GM19455 (cell line): ENCODE measurements at regions not wholly inside any gene's neighbourhood (a gene's known extent, or its start where the extent isn't known, plus 50 kb on each side); places are given as distances from the start of the nearest gene placed in this dataset.
"Not testable (repeated sequence)": the region's sequence is repeated elsewhere in the genome, so short reads cannot be mapped to it uniquely, and the experiment has no call there.

Experiments used
- ATAC-seq: cut with Tn5 transposase; IDR thresholded peaks from one replicate; pipeline ENCODE4 v1.9.1; 2021; ENCODE audit not compliant: unreplicated experiment

- ATAC-seq = not testable (repeated sequence)
These were observed 52.3 kb upstream of the MARK1 start for GRCh38 chr1:220475608-220476007.

DNA sequence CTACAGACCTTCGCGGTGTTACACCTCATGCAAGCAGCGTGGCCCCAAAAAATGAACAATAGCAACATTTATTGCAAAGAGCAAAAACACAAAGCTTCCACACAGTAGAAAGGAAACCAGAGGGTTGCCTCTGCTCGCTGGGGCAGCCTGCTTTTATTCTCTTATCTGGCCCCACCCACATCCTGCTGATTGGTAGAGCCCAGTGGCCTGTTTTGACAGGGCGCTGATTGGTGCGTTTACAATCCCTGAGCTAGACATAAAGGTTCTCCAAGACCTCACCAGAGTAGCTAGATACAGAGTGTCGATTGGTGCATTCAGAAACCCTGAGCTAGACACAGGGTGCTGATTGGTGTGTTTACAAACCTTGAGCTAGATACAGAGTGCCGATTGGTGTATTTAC is 52.8 kb upstream of the MARK1 start:
- ATAC-seq = not testable (repeated sequence)

- ATAC-seq = no peak
These were observed 54.5 kb upstream of the MARK1 start for GRCh38 chr1:220473440-220473839.

DNA sequence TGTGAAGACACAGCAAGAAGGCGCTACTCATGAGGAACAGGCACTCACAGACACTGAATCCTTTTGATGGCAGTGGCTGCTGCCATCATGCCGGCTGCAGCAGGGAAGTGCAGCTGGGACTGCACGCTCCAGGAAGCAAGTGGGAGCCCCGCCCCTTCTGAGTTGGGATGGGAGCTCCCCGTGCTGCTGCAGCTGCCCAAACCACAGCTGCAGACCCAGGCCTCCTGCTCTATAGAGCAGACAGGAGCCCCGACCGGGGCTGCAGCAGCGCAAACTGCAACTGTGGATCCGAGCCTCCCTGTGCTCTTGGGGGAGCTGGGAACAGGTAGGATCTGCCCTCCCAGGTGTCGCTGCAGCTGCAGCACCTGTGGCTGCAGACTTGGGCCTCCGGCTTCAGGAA is 65.2 kb upstream of the MARK1 start:
- no peak for ATAC-seq

DNA sequence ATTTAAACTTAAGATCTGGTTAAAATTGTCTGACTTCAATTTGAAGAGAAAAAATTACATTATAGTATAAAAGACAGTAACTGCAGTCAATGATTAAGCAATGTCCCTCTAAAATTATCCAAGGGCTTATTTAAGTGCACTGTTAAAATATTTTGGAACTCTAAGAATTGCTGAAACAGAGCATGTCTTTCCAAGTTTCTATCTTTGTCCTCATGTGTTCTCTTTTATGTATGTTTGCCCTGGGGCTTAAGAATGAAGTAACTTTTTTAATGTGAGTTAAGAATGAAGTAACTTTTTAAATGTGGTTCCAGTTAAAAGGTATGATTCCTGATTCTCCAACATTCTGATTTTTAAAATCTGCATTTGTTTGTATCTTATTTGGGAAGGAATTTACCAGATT is 69.0 kb upstream of the MARK1 start:
- ATAC-seq = no peak

DNA sequence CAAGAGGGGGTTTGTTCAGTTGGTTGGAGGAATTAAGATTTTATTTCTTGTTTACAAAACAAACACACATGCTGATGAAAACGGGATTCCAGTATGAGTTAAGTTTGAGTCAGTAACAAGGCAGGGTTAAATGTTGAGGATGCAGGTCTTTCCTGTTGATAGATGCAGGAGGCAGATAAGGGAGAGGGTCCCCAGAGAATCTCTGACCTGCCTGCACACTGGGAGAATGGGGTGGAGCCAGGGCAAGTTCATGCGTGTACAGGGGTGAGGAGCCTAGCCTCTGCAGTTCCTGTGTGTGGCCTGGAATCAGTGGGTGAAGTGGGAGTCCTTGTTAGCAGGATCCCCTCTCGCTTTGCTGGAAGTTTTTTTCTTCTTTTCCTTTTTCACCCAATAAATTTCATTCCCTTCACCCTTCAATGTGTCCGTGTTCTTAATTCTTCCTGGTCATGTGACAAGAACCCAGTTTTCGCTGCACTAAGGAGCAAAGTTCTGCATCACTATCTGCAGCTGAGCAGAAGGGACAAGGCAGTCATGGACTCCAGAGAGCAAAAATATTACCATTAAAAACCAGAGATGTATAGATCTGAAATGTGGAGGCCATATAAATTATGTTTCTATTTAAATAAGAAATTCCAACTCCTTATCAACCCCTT is 69.9 kb upstream of the MARK1 start:
- no peak for ATAC-seq

DNA sequence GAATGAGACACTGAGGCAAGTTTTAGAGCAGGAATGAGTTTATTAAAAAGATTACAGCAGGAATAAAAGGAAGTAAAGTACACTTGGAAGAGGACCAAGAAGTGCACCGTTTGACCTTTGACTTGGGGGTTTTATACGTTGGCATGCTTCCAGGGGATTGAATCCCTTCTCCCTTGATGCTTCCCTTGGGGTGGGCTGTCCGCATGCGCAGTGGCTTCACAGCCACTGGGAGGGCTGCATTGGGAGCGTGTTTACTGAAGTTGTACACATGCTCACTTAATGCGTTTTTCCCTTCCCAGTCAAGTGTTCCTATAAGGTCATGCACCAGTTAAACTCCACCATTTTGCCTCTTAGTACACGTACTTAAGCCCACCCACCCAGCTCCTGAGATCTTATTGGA is 72.4 kb upstream of the MARK1 start:
- ATAC-seq = no peak

- ATAC-seq = no peak
These were observed 73.7 kb upstream of the MARK1 start for GRCh38 chr1:220454155-220454777.

DNA sequence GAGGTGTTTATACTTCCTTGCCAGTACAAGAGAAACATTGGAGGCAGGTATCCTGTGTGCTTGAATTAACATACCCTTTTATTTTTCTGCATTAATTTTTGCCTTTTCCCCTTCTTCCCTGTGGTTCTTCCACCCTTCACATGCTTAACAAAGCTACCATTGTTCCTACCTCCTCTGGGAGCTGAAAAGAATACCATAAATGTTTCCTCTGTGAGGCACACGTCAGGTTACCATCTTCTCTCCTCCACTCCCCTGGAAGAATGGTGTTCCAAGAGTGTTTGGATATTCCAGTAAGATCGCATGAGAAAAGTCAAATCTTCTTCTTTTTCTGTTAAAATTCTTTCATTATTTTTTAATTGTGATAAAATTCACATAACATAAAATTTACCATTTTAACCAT is 74.6 kb upstream of the MARK1 start:
- no peak for ATAC-seq

- ATAC-seq = no peak
These were observed 76.4 kb upstream of the MARK1 start for GRCh38 chr1:220451532-220451931.

GRCh38 chr1:220450927-220451326 is 77.0 kb upstream of the MARK1 start:
- no peak for ATAC-seq

DNA sequence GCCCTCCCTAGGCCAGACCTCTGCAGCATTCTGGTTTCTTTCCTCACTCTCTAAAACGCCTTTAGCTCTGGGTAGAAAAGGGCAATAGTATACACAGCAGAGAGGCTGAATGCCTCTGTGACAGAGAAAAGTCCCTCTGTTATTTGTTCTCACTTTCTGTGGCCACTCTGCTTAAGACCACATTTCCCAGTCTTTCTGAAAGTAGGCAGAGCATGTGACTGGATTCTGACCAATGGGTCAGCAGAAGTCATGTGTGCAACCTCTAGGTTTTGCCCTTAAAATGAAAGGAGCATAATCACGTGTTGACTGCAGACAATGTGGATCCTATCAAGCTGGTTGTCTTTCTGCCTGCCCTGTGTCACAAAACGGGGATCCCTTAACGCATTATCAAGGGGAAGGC is 79.7 kb upstream of the MARK1 start:
- no peak for ATAC-seq

DNA sequence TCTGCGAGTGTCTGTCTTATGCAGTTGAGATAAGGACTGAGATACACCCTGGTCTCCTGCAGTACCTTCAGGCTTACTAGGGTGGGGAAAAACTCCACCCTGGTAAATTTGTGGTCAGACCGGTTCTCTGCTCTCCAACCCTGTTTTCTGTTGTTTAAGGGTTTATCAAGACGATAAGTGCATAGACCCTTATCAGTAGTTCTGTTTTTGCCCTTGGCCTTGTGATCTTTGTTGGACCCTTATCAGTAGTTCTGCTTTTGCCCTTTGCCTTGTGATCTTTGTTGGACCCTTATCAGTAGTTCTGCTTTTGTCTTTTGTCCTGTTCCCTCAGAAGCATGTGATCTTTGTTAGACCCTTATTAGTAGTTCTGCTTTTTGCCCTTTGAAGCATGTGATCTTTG is 83.3 kb upstream of the MARK1 start:
- ATAC-seq = not testable (repeated sequence)

- ATAC-seq = no peak
These were observed 86.7 kb upstream of the MARK1 start for GRCh38 chr1:220441211-220441610.

- ATAC-seq = no peak
These were observed 89.2 kb upstream of the MARK1 start for GRCh38 chr1:220438741-220439140.

GRCh38 chr1:220432408-220432807 is 95.5 kb upstream of the MARK1 start:
- ATAC-seq = no peak

GRCh38 chr1:220431554-220432239 is 96.2 kb upstream of the MARK1 start:
- ATAC-seq = no peak

- ATAC-seq = no peak
These were observed 97.3 kb upstream of the MARK1 start for GRCh38 chr1:220430586-220430985.

DNA sequence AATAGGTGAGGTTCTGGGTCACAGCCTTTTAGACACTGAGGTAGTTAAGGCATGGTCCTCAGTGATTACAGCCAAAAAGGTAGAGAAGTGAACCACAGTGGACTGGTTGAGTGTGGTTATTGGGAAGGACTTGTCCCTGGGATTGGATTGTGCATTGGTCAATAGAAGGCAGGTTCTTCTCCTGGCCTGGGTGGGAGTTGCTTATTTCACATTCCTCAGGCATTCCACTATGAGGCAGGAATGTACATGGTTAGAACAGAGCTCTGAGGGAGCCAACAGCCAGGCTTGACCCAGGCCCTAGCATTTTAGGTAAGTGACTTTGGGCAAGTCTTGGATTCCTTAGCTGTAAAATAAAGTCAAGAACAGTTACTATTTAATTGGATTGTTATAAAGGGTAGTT is 97.9 kb upstream of the MARK1 start:
- no peak for ATAC-seq

GRCh38 chr1:220426989-220427388 is 100.9 kb upstream of the MARK1 start:
- no peak for ATAC-seq

GRCh38 chr1:220425852-220426251 is 102.1 kb upstream of the MARK1 start:
- no peak for ATAC-seq

DNA sequence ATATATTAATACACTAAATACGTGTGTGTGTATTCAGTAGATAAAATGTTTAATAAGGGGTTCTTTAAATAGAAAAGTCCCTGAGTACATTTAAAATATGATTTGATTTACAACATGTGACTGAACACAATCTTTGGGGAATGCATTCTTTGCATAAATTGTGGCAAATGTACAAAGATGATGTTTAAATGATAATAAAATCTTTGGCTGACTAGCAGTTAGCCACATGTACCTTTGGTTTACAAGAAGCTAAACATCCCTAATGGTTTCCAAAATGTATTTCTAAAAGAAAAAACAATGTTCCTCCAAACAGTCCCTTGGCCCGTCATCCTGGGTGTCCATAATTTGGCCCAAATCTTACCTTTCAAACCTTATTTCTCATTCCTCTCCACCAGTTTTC is 106.4 kb upstream of the MARK1 start:
- ATAC-seq = no peak
